Glomerular visceral epithelial cell (primary cell): ENCODE measurements at regions not wholly inside any gene's neighbourhood (a gene's known extent, or its start where the extent isn't known, plus 50 kb on each side); places are given as distances from the start of the nearest gene placed in this dataset.
"Not testable (repeated sequence)": the region's sequence is repeated elsewhere in the genome, so short reads cannot be mapped to it uniquely, and the experiment has no call there.

Source experiments
- DNase-seq: peaks from one replicate; pipeline ENCODE4 v3.0.0-alpha.2; 2016; ENCODE audit errors: extremely low spot score

DNA sequence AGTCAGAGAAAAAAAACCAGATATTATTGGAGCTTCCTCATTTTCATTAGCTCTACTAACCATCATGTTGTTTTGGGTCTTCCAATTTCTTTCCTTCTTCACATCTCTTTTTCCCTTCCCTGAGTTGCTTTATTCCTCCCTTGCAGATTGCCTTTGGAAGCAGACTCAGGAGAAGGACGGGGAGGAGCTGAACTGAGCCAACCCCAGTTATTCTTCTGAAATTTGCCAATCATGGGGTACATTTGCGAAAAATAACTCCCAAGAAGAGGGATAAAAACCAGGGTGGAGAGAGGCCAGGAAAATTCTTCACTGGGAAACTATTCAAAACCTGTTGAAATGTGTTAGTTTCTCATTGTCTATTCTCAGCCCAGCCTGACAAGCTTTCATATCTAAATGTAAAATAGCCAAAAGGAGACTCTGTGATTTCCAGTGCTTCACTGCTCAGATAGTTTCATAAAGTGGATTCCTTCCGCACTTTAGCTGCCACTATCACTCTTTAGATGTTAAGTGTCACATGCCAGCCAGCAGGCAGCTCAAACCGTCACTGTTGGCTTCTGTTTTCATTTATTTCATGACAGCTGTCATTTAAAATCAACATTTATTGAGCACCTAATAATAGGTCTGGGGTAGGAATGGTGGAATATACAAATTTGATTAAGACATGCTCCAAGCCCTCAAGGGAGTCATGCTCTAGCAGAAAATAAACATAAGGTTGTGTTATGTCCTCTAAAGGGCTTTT is 204.5 kb downstream of the SREK1 start:
- no peak for DNase-seq

DNA sequence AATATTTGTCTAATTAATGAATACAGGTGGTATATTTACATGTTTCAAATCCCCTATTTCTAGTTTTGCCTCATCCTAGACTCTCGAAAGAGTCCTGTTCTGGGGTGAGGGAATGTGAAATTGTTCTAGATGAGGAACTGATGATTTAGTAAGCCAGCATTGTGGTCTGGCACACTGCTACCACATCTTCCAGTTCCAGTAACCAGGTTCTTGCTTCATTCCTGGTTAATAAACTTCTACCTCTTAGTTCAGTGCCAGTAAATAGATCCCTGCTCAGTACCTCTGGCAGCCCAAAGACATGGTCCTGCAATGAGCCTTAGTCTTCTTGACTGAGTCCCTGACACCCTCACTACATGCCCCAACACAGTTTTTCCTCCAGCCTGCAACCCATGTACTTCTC is 207.7 kb downstream of the SREK1 start:
- DNase-seq, result no peak

DNA sequence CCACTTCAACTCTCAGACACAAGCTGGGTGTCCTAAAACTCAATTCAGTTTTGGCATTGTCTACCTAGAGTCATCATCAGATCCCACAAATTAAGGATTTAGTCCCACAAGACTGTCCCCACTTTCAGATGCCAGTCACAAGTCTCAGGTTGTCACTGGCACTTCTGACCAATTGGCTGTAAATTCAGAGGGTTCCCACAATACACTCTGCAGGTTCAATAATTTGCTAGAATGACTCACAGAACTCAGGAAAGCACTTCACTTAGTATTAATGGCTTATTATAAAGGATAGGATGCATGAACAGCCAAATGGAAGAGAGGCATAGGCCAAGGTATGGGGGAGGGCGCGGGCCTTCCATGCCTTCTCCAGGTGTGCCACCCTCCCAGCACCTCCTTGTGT is 209.1 kb downstream of the SREK1 start:
- DNase-seq, result no peak

DNA sequence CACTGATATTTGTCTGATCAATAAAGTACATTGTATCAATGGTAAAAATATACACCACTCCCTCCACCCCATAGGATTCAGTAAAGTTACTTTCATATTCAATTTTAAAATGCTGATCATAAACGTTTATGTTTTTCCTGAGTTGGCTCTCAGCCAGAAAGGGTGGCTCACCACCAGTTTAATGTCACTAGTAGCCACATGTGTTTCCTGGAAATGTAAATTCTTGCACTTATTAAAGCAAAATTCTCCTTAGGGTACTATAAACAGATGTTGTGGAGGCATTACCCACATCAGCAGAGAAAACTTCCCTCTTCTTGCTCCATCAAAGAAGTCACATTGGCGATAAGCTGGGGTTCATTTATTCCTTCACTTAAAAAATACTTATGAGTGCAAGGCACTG is 210.3 kb downstream of the SREK1 start:
- no peak for DNase-seq

DNA sequence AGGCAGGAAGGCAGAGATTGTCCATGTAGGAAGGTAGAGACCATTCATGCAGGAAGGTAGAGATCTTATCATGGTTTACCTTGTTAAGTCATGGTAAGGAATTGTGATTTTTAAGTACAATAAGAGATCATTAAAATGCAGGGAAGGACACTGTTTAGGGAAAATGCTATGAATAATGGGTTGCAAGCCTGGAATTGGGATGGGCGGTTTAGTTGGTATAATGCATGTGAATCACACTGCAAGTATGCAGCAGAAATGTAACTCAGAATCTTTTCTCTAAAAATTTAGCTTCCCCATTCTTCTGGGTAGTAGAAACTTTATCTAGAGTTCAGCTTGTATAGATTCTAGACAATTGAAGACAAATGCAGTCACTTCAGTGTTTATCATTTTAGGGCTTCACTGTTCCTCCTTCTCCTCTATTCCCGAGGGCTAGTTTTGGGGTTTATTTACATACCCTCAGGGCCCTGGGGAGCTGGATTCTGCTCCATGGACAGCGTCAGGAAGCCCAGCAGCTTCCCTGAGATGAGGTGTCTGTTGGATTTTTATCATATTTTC is 212.0 kb downstream of the SREK1 start:
- no peak for DNase-seq

DNA sequence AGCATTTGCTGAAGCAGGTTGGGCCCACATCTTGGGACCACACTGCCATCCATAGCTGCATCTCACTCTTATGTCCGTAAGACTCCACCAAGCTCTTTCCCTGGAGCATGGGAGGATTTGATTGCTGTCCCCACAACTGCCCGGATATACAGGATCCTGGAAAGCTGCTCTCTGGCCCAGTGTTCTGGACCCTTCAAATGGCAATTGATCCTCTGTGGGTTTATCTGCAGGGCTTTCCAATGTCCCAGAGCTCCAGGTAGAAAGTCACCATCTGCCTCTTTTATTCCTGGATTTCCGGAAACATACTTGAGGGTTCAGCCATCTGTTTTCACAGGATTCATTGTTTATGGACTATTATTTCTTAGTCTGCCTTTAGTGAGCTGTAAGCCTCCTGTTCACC is 214.6 kb downstream of the SREK1 start:
- no peak for DNase-seq

DNA sequence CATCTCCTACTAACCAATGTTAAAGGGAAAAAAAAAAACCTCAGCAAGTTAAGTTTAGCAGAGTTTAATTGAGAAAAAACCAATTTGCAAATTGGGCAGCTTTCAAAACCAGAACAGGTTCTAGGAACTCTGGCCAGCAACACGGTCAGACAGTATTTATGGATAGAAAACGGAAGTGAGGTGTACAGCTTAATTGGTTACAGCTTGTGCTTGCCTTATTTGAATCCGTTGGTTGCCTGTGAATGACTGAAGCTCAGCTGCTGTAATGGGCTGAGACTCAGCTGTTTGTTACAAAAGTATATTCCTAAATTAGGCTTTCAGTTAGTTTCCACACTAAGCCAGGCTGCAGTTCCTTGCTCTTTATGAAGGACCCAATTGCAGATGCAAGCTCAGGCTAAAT is 217.0 kb downstream of the SREK1 start:
- no peak for DNase-seq

DNA sequence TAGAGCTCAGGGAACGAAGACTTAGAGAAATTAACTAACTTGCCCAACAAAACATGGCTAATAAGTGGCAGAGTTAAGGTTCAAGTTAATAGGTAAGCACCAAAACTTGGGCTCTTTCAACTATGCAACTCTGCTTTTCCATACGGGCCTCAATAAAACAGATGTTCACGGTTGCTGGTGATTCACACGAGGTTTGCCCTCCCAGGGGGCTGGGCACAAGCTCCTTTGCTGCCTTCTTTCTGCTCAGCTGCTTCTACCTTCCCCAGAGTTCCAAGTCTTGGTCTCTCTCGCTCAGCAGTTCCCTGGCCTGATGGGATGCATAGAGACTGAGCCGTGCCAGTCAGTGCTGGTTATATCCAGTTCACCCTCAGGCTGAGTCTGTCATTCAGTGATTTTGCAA is 217.9 kb downstream of the SREK1 start:
- DNase-seq, result no peak

DNA sequence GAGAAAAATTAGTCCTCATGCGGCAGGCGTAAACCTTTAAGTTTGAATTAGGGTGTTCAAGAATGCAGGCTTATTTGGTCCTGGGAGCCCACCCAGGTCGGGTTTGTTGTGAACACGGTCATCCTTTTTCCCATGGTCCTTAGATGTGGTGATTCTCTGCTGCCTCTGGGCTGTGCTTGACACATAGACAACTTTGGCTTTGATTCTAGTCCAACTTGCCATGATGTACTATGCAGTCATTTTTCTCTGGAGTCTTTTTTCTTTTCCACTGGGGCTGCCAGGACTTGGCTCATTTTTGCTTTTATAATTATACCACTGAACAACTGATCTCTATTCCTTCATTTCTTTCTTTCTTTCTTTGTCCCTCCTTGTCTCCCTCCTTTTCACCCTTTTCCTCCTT is 218.6 kb downstream of the SREK1 start:
- DNase-seq, result no peak

DNA sequence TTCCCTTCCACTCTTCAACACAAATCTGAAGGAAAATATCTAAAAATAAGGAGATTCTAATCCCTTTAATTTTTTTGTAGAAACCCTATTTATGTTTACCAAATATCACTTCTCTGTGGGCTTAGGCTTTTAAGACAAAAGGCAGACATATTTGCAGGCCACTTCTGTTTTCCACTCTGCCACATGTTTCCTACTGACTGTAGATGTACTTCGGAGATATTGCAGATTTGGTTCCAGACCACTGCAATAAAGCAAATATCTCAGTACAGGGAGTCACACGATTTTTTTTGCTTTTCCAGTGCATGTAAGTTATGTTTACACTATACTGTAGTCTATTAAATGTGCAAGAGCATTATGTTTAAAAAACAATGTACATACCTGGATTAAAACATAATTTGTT is 219.0 kb downstream of the SREK1 start:
- DNase-seq, result no peak

DNA sequence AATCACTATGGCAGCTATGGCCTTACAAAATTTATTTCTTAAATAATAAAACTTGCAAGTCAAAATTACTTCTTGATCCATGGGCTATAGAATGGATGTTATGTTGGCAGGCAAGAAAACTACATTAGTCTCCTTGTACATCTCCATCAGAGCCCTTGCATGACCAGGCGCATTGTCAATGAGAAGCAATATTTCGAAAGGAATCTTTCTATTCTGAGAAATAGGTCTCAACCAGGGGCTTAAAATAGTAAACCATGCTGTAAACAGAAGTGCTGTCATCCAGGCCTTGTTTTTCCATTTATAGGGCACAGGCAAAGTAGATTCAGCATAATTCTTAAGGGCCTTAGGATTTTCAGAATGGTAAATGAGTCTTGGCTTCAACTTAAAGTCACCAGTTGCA is 220.1 kb downstream of the SREK1 start:
- no peak for DNase-seq

DNA sequence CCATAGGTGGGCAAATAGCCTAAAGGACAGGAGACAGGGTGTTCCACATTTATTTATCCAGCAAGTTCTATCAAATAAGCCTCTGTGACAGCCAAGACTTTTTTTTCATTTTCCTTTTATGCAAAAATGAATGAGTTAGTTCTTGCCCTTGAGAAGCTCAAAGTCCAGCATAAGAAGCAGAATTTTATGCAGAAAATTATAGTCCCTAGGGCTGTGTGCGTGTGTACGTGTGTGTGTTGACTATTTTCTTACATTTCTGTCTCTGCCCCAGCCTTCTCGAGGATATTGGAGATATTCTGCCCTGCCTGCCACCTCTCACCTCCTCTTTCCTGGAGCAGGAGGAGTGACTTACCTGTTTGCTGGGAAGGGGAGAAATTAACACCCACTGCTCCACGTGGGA is 221.9 kb downstream of the SREK1 start:
- DNase-seq, result no peak

DNA sequence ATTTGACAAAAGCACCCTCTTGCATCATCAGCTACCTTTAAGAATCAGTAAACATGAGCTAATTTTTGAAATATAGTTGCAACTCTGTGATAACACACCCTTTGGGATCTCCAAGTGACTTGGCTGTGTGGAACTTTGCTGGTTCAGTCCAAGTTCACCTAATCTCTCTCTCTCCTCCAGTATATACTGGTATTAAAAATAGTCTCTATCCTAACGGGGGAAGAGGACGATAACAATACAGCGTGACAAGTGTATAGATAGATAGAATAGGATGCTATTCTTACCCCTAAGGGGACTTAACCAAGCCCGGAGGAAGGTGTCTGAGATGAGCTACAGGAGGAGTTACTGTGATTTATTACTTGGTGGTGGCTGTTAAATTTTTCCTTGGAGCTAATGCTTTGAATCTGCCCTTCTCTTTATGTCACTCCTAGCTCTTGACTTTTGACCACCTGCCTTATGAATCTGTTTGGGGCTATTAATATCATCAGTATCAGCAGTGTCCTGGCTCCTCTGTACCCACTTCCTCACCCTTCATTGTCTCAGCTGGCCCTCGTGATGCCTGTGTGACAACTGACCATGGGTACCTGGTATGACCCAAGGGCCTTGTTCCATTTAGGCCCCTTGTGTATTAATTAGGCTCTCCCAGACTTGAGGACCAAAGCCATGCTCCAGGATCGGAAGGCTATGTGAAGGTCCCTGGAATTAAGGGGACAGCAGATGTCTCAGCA is 223.9 kb downstream of the SREK1 start:
- DNase-seq, result no peak

DNA sequence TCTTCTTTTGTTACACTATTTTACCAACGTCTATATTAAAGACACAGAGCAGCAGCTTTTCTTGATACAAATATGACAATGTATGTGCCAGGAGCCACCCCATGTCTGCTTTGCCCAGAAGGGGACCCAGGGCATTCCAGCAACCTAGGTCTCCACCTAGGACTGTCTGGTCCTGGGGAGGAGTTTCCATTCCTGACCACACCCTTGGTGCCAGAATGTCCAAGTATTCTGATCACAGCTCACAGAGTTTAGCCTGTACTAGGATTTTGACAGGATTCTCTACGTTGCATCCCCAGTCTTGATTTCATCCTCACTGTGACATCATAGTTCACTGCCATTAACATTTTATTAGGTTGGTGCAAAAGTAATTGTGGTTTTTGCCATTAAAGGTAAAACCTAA is 224.7 kb downstream of the SREK1 start:
- DNase-seq, result no peak

DNA sequence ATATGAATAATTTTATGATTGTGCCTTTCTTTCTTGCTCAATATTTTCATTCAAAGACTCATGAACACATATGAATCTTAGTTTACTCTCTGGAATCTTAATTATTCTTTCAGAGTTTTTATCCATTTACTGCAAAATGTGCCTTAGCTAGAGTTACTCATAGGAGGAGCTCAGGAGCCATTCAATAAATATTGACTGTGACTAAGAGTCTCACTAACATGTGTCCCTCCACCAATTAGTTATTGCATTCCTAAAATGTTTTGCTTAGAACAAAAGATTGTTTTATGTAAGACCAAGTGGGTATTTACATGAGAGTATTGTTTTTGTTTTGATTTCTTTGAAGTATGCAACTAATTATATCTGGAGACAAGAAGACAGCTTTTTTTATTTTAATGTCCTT is 218.4 kb upstream of the MAST4 start:
- no peak for DNase-seq

DNA sequence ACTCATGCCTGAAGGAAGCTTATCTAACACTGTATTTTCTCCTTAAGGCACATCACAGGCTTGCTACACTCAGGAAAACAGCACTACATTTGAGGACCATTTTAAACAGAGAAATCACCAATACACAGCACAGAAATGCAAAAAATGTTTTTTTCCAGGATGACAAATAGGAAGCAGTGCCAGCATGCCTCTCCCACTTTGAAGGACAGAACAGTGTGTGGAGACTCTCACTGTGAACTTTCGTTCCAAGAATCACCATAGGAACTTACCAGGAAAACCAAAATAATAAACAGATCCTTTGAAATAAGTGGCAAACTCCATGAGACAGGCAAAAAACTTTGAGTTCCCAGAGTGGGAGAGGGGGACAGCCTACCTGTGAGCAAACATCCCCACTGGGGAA is 217.8 kb upstream of the MAST4 start:
- no peak for DNase-seq

DNA sequence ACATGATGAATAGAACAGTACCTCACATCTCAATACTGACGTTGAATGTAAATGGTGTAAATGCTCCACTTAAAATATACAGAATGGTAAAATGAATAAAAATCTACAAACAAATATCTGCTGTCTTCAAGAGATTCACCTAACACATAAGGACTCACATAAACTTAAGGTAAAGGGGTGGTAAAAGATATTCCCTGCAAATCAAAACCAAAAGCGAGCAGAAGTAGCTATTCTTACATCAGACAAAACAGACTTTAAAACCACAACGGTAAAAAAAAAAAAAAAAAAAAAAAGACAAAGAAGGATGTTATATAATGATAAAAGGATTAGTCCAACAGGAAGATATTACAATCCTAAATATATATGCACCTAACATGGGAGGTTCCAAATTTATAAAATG is 214.0 kb upstream of the MAST4 start:
- DNase-seq, result no peak

DNA sequence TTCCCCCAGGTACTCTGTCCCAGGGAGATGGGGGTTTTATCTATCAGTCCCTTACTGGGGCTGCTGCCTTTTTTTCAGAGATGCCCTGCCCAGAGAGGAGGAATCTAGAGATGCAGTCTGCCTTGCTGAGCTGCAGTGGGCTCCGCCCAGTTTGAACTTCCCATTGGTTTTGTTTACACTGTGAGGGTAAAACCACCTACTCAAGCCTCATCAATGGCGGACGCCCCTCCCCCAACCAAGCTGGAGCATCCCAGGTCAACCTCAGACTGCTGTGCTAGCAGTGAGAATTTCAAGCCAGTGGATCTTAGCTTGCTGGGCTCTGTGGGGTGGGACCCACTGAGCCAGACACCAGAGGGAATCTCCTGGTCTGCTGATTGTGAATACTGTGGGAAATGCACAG is 191.0 kb upstream of the MAST4 start:
- DNase-seq, result not testable (repeated sequence)

DNA sequence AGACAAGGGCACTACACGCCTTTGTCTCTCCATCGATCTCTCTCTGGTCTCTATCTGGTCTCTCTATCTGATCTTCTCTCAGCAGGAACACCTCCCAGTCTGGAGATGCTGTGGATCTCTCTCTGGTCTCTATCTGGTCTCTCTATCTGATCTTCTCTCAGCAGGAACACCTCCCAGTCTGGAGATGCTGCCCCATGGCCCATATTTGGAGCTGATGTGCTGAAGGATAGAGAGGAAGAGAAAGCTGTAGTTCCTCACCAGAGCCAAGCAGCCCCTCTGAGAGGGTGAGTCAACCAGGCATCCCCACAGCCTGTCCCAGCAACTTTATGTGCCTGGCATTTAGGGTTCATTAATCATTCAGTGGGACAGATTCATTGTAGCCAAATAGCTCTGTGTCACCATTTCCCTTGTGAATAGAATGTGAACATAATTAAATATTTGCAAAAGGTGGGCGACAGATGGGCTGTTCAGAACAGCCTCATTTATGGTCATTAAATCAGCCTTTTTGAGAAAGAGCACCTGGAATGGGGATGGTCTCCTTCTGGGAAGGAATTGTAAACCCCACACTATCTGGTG is 189.3 kb upstream of the MAST4 start:
- DNase-seq, result no peak

DNA sequence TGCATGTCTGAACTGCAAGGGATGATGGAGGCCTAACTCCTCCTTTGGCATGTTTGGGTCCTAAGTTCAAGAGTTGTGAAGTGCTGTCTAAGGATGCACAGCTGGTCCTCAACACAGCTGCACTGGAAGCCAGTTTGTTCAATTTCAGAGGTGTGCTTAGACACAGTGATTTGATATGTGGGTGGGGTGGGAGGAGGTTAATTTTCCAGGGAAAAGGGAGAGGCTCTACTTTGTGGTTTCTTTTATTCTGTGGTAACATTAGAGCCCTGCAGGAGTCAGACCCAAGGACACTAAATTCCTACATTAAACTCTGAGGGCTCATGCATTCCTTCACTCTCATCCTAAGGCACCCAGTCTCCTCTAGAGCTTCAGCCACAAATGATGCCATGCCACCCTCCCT is 188.4 kb upstream of the MAST4 start:
- no peak for DNase-seq

DNA sequence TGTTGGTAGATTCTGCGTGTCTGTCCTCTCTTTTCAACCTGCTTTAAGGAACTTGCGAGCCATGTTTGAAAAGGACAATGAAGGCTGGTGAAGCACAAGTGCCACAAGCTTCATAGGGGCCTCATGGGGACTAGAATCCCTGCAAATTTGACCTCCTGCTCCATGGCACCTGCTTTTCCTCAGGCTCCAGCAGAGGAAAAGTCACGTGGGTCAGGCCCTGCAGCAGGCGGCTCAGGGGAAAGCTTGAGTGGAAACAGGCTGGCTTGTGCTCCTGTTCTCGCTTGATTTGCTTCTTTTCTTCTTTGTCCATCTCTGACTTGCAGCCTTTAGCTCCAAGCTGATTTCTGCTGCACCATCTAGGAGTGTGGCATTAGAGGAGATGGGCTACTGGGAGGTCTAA is 187.6 kb upstream of the MAST4 start:
- DNase-seq, result no peak

DNA sequence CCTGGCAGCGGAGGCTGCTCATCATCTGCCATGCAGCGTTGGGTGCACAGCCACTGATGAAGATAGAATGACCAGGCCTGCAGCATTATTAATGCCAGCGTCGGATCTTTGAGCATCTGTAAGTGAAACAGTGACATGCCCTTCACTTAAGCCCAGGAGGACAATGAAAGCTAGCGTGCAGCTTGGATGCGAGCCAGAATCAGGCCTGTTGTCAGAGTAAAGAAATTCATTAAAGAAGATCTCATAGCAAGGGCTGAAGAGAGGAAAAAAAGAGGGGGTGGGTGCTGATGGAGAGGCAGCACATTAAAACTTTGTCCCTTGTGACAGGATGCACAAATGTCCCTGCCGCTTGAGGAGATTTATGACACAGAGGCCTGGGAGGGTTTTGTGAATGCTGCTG is 186.1 kb upstream of the MAST4 start:
- no peak for DNase-seq

DNA sequence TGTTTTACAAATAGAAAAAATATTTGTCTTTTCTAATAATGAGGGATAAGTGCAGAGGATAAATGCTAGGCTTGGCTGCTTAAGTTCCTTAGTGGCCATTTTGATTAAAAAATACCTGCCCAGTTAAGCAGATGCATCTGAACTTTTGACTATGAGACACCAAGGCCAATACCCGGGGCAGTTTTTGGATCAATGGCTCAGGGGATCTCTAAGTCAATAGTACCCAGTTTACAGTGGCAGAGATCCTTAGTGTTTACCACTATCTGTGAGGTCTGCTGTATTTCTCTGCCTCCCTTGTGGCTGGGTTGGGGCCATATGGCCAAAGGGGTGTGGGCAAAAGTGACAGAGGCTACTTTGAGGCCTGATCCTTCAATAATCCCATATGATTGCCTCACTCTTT is 184.5 kb upstream of the MAST4 start:
- DNase-seq, result no peak
